Ovary (tissue), 3 donors: ENCODE measurements at regions not wholly inside any gene's neighbourhood (a gene's known extent, or its start where the extent isn't known, plus 50 kb on each side); places are given as distances from the start of the nearest gene placed in this dataset.

Source experiments
- POLR2A ChIP-seq: fragments of 450-650 bp; IDR thresholded peaks from one replicate; pipeline ENCODE4 v1.6.1; 2017; ENCODE audit warnings: antibody characterized with exemption, mild to moderate bottlenecking, moderate library complexity
- TF ChIP-seq, protein P1 (sequence below), 3 donors: fragments of 450-650 bp in 2 of 3; fragments of 200-600 bp in 1 of 3; IDR thresholded peaks; one replicate each; pipeline versions ENCODE4 v1.5.1 to v1.8.0; 2016 to 2022; ENCODE audit warnings: antibody characterized with exemption in 3 of 3, mild to moderate bottlenecking in 1 of 3
- donor health status: DM: no; HTN: no; CAD: no.

DNA sequence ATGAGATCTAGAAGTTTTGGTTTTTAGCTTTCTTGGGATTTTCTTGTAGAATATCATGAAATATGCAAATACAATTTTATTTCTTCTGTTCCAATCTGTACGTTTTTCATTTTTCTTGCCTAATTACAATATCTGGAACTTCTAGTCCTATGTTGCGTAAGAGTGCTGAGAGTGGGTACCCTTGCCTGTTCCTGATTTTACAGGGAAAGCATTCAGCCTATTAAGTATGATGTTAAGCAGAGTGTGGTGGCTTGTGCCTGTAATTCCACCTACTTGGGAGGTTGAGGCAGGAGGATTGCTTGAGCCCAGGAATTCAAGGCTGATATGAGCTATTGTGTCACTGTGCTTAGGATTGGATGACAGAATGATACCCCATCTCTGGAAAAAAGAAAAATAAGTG is 210.2 kb upstream of the ITGA1 start:
- TF ChIP-seq, protein P1, sequence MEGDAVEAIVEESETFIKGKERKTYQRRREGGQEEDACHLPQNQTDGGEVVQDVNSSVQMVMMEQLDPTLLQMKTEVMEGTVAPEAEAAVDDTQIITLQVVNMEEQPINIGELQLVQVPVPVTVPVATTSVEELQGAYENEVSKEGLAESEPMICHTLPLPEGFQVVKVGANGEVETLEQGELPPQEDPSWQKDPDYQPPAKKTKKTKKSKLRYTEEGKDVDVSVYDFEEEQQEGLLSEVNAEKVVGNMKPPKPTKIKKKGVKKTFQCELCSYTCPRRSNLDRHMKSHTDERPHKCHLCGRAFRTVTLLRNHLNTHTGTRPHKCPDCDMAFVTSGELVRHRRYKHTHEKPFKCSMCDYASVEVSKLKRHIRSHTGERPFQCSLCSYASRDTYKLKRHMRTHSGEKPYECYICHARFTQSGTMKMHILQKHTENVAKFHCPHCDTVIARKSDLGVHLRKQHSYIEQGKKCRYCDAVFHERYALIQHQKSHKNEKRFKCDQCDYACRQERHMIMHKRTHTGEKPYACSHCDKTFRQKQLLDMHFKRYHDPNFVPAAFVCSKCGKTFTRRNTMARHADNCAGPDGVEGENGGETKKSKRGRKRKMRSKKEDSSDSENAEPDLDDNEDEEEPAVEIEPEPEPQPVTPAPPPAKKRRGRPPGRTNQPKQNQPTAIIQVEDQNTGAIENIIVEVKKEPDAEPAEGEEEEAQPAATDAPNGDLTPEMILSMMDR (IDR thresholded peaks at IDR 0.05): no peak
- TF ChIP-seq POLR2A: no peak
